ENCODE measurements at regions not wholly inside any gene's neighbourhood (a gene's known extent, or its start where the extent isn't known, plus 50 kb on each side); places are given as distances from the start of the nearest gene placed in this dataset.

- Histone ChIP-seq H3K4me3 (no peak overlapping the region), H3K9me3 (no peaks in the 10 kb centered on the region), H3K4me1 (ENCODE audit: low read depth) (no peaks in the 10 kb centered on the region), H3K36me3 (ENCODE audit: low read depth) (no peaks in the 10 kb centered on the region)
- intact Hi-C loops (cut with DNase I, micrococcal nuclease) = no loop called here
- ATAC-seq = no peak
- no peak for TF ChIP-seq CTCF (IDR thresholded peaks at IDR 0.05)
- no peak for DNase-seq
Observed at GRCh38 chr4:155494037-155494718, 117.4 kb upstream of the MAP9 start.

- TF ChIP-seq CTCF (IDR thresholded peaks at IDR 0.05) = no peak
- no peak for ATAC-seq
- DNase-seq = no peak
- intact Hi-C loops (cut with DNase I, micrococcal nuclease) = no loop called here
- H3K4me1 ChIP-seq (ENCODE audit: low read depth) = no peaks in the 10 kb centered on the region
- H3K4me3 ChIP-seq = no peak overlapping the region
- H3K36me3 ChIP-seq (ENCODE audit: low read depth) = no peaks in the 10 kb centered on the region
- H3K9me3 ChIP-seq = no peaks in the 10 kb centered on the region
Observed at GRCh38 chr4:155491336-155492120, 114.8 kb upstream of the MAP9 start.

GRCh38 chr4:155489271-155489670, 112.5 kb upstream of the MAP9 start:
- TF ChIP-seq CTCF (IDR thresholded peaks at IDR 0.05) = no peak
- no peak overlapping the region for H3K4me3 ChIP-seq
- intact Hi-C loops (cut with DNase I, micrococcal nuclease) = no loop called here
- ATAC-seq = no peak
- no peaks in the 10 kb centered on the region for H3K9me3 ChIP-seq
- no peaks in the 10 kb centered on the region for H3K36me3 ChIP-seq (ENCODE audit: low read depth)
- DNase-seq = no peak
- no peaks in the 10 kb centered on the region for H3K4me1 ChIP-seq (ENCODE audit: low read depth)

GRCh38 chr4:155488691-155489090, 111.9 kb upstream of the MAP9 start:
- H3K36me3 ChIP-seq (ENCODE audit: low read depth) = no peaks in the 10 kb centered on the region
- H3K4me3 ChIP-seq = no peak overlapping the region
- ATAC-seq = no peak
- DNase-seq = no peak
- no peak for TF ChIP-seq CTCF (IDR thresholded peaks at IDR 0.05)
- H3K4me1 ChIP-seq (ENCODE audit: low read depth) = no peaks in the 10 kb centered on the region
- intact Hi-C loops (cut with DNase I, micrococcal nuclease) = no loop called here
- H3K9me3 ChIP-seq = no peaks in the 10 kb centered on the region

GRCh38 chr4:155487210-155487609, 110.4 kb upstream of the MAP9 start:
- intact Hi-C loops (cut with DNase I, micrococcal nuclease) = no loop called here
- Histone ChIP-seq H3K9me3 (no peaks in the 10 kb centered on the region), H3K36me3 (ENCODE audit: low read depth) (no peaks in the 10 kb centered on the region), H3K4me3 (no peak overlapping the region), H3K4me1 (ENCODE audit: low read depth) (no peaks in the 10 kb centered on the region)
- DNase-seq (no peak), ATAC-seq (no peak)
- no peak for TF ChIP-seq CTCF (IDR thresholded peaks at IDR 0.05)

Data from mucosa of descending colon (tissue), 3 donors.